OCI-LY1 (cell line): ENCODE measurements at regions not wholly inside any gene's neighbourhood (a gene's known extent, or its start where the extent isn't known, plus 50 kb on each side); places are given as distances from the start of the nearest gene placed in this dataset.

Experiments used
- H2AFZ ChIP-seq: fragments of 200-600 bp; sonication (generic), shearing (Covaris generic); 2 replicates; pipeline ENCODE4 v1.6.0; 2014; ENCODE audit warnings: antibody characterized with exemption, mild to moderate bottlenecking, low read length
- H3F3A ChIP-seq: fragments of 200-600 bp; sonication (generic), shearing (Covaris generic); 2 replicates; pipeline ENCODE4 v1.6.0; 2014; ENCODE audit warnings: mild to moderate bottlenecking, antibody characterized with exemption, low read length, moderate library complexity; ENCODE audit not compliant: insufficient read depth
- H3K27ac ChIP-seq: fragments of 200-600 bp; sonication (generic); 2 replicates; pipeline ENCODE4 v1.5.1; 2014; ENCODE audit warnings: low read length, mixed run types, mild to moderate bottlenecking, low read depth; ENCODE audit not compliant: poor library complexity, severe bottlenecking
- H3K27me3 ChIP-seq: fragments of 200-600 bp; sonication (generic); 2 replicates; pipeline ENCODE4 v1.6.0; 2014; ENCODE audit warnings: antibody characterized with exemption, mild to moderate bottlenecking, low read length, moderate library complexity; ENCODE audit not compliant: insufficient read depth
- H3K36me3 ChIP-seq: fragments of 200-600 bp; sonication (generic); 2 replicates; pipeline ENCODE4 v1.6.1; 2014; ENCODE audit warnings: mild to moderate bottlenecking, antibody characterized with exemption, low read length, moderate library complexity, mixed read lengths; ENCODE audit not compliant: insufficient read depth
- H3K4me1 ChIP-seq: fragments of 200-600 bp; sonication (generic); 2 replicates; pipeline ENCODE4 v1.5.1; 2014; ENCODE audit warnings: mild to moderate bottlenecking, low read length, moderate library complexity; ENCODE audit not compliant: insufficient read depth, severe bottlenecking
- H3K4me2 ChIP-seq: fragments of 200-600 bp; sonication (generic), shearing (Covaris generic); 2 replicates; pipeline ENCODE4 v1.6.1; 2014; ENCODE audit warnings: low read length
- H3K4me3 ChIP-seq: fragments of 200-600 bp; sonication (generic); 2 replicates; pipeline ENCODE4 v1.5.1; 2014; ENCODE audit warnings: low read length, low read depth, mild to moderate bottlenecking, mixed read lengths; ENCODE audit not compliant: poor library complexity, severe bottlenecking
- H3K79me2 ChIP-seq: fragments of 200-600 bp; shearing (Covaris generic); 2 replicates; pipeline ENCODE4 v1.6.1; 2016; ENCODE audit warnings: mixed run types, low read length, mixed read lengths; ENCODE audit not compliant: insufficient read depth
- H3K9ac ChIP-seq: fragments of 200-600 bp; sonication (generic), shearing (Covaris generic); 2 replicates; pipeline ENCODE4 v1.6.1; 2014; ENCODE audit warnings: mild to moderate bottlenecking, low read length, mixed read lengths
- H3K9me2 ChIP-seq: fragments of 200-600 bp; sonication (generic), shearing (Covaris generic); 2 replicates; pipeline ENCODE4 v1.6.1; 2014; ENCODE audit warnings: low read depth, mild to moderate bottlenecking, low read length, mixed read lengths
- H3K9me3 ChIP-seq: fragments of 200-600 bp; shearing (Covaris generic); 2 replicates; pipeline ENCODE4 v1.6.1; 2014; ENCODE audit warnings: low read length, mixed read lengths
- H4K20me1 ChIP-seq: fragments of 200-600 bp; sonication (generic), shearing (Covaris generic); 2 replicates; pipeline ENCODE4 v1.6.0; 2016; ENCODE audit warnings: mild to moderate bottlenecking, low read length; ENCODE audit not compliant: insufficient read depth
- CTCF ChIP-seq: fragments of 200-600 bp; sonication (generic), shearing (Covaris generic); IDR thresholded peaks from 2 replicates; pipeline ENCODE4 v1.5.1; 2017; ENCODE audit warnings: mild to moderate bottlenecking, antibody characterized with exemption, low read length, moderate library complexity, mixed read lengths
- EZH2 ChIP-seq: fragments of 200-600 bp; sonication (generic), shearing (Covaris generic); IDR thresholded peaks from 2 replicates; pipeline ENCODE4 v1.8.0; 2017; ENCODE audit warnings: borderline replicate concordance, mixed run types, mild to moderate bottlenecking, antibody characterized with exemption, low read length, moderate library complexity, mixed read lengths

- no peaks in the 10 kb centered on the region for H3K36me3 ChIP-seq
- no peaks in the 10 kb centered on the region for H3K9me2 ChIP-seq
- H2AFZ ChIP-seq = no peak overlapping the region
- H3K27ac ChIP-seq = no peak overlapping the region
- H3K4me3 ChIP-seq = no peak overlapping the region
- no peak overlapping the region for H3K9ac ChIP-seq
- no peaks in the 10 kb centered on the region for H3F3A ChIP-seq
- no peaks in the 10 kb centered on the region for H4K20me1 ChIP-seq
- H3K9me3 ChIP-seq = no peaks in the 10 kb centered on the region
- TF ChIP-seq EZH2 (no peak), CTCF (no peak)
- no peaks in the 10 kb centered on the region for H3K4me1 ChIP-seq
- H3K4me2 ChIP-seq = no peak overlapping the region
- H3K79me2 ChIP-seq = no peaks in the 10 kb centered on the region
- no peaks in the 10 kb centered on the region for H3K27me3 ChIP-seq
Measured at GRCh38 chr18:29459972-29460371, 1283.0 kb upstream of the CDH2 start.

GRCh38 chr18:29457316-29457889 lies 1280.5 kb upstream of the CDH2 start:
- no peak overlapping the region for H3K27ac ChIP-seq
- H4K20me1 ChIP-seq = no peaks in the 10 kb centered on the region
- H3K27me3 ChIP-seq = no peaks in the 10 kb centered on the region
- H2AFZ ChIP-seq = no peak overlapping the region
- no peak overlapping the region for H3K4me3 ChIP-seq
- no peaks in the 10 kb centered on the region for H3K9me3 ChIP-seq
- no peaks in the 10 kb centered on the region for H3K9me2 ChIP-seq
- no peaks in the 10 kb centered on the region for H3F3A ChIP-seq
- H3K9ac ChIP-seq = no peak overlapping the region
- no peaks in the 10 kb centered on the region for H3K79me2 ChIP-seq
- H3K4me1 ChIP-seq = no peaks in the 10 kb centered on the region
- no peak overlapping the region for H3K4me2 ChIP-seq
- no peaks in the 10 kb centered on the region for H3K36me3 ChIP-seq
- no peak for TF ChIP-seq EZH2
- no peak for TF ChIP-seq CTCF

GRCh38 chr18:29449424-29449823 lies 1272.5 kb upstream of the CDH2 start:
- Histone ChIP-seq H3K79me2 (no peaks in the 10 kb centered on the region), H3K9me3 (no peaks in the 10 kb centered on the region), H3K36me3 (no peaks in the 10 kb centered on the region), H3K9ac (no peak overlapping the region), H2AFZ (no peak overlapping the region), H3F3A (no peaks in the 10 kb centered on the region), H3K4me2 (no peak overlapping the region), H3K27ac (no peak overlapping the region), H3K4me3 (no peak overlapping the region), H3K27me3 (no peaks in the 10 kb centered on the region), H3K4me1 (no peaks in the 10 kb centered on the region), H3K9me2 (no peaks in the 10 kb centered on the region), H4K20me1 (no peaks in the 10 kb centered on the region)
- TF ChIP-seq CTCF (no peak), EZH2 (no peak)
